K562 (cell line): ENCODE measurements at regions not wholly inside any gene's neighbourhood (a gene's known extent, or its start where the extent isn't known, plus 50 kb on each side); places are given as distances from the start of the nearest gene placed in this dataset.

ENCODE experiments used
- CC2D1A ChIP-seq: fragments of 450-650 bp; IDR thresholded peaks from 2 replicates; pipeline ENCODE4 v1.6.1; 2017; ENCODE audit warnings: mild to moderate bottlenecking
- CHD2 ChIP-seq: IDR thresholded peaks from 2 replicates; pipeline ENCODE4 v1.6.1; 2011; ENCODE audit warnings: low read depth, low read length
- CSDE1 ChIP-seq, 2 experiments: fragments of 450-650 bp; IDR thresholded peaks; 2 replicates each; pipeline ENCODE4 v1.6.1; 2016; ENCODE audit warnings: mild to moderate bottlenecking in 1 of 2
- POLR2H ChIP-seq: IDR thresholded peaks from 2 replicates; pipeline ENCODE4 v1.6.1; 2016; ENCODE audit warnings: missing genetic modification characterization, low read depth, mild to moderate bottlenecking, control low read depth, missing compliant biosample characterization, moderate library complexity
- ZNF146 ChIP-seq: IDR thresholded peaks from one replicate; pipeline ENCODE4 v1.6.1; 2018; ENCODE audit warnings: missing compliant biosample characterization; ENCODE audit not compliant: unreplicated experiment
- TF ChIP-seq, protein P1 (sequence below): IDR thresholded peaks from 3 replicates; pipeline ENCODE4 v1.6.1; 2011; ENCODE audit warnings: borderline replicate concordance, mild to moderate bottlenecking, moderate library complexity; ENCODE audit not compliant: insufficient read length; ENCODE audit errors: extremely low read depth
- TF ChIP-seq, protein P2 (sequence below): fragments of 450-650 bp; IDR thresholded peaks from 2 replicates; pipeline ENCODE4 v1.7.0; 2016; ENCODE audit warnings: borderline replicate concordance
- TF ChIP-seq, protein P3 (sequence below): fragments of 150-350 bp; conservative IDR thresholded peaks from 2 replicates; pipeline ENCODE4 v1.6.1; 2014; ENCODE audit warnings: low read length

DNA sequence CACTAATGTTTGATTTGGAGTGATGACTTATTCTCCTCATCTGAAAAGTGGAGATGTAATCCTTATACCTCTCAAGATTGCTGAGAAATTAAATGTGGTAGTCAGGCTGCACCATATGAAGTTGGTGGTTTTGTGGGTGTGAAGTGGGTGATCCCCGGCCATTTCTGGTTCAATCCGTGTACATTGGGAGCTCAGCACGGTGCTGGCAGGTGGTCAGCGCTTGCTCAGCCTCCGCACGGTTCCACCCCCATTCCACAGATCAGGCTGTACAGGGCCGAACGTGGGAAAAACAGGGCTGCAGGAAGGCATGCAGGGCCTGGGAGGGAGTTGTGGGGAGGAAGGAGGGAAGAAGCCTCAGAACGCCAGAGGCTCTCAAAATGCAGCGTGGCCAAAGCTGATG lies 198.3 kb downstream of the INO80D start (continued):
- TF ChIP-seq, protein P1, sequence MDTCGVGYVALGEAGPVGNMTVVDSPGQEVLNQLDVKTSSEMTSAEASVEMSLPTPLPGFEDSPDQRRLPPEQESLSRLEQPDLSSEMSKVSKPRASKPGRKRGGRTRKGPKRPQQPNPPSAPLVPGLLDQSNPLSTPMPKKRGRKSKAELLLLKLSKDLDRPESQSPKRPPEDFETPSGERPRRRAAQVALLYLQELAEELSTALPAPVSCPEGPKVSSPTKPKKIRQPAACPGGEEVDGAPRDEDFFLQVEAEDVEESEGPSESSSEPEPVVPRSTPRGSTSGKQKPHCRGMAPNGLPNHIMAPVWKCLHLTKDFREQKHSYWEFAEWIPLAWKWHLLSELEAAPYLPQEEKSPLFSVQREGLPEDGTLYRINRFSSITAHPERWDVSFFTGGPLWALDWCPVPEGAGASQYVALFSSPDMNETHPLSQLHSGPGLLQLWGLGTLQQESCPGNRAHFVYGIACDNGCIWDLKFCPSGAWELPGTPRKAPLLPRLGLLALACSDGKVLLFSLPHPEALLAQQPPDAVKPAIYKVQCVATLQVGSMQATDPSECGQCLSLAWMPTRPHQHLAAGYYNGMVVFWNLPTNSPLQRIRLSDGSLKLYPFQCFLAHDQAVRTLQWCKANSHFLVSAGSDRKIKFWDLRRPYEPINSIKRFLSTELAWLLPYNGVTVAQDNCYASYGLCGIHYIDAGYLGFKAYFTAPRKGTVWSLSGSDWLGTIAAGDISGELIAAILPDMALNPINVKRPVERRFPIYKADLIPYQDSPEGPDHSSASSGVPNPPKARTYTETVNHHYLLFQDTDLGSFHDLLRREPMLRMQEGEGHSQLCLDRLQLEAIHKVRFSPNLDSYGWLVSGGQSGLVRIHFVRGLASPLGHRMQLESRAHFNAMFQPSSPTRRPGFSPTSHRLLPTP, result no peak
- TF ChIP-seq ZNF146 (no peak), CSDE1 (IDR thresholded peaks at IDR 0.05) (no peak), POLR2H (tag) (no peak), CHD2 (no peak), CC2D1A (no peak)
- TF ChIP-seq, protein P2, sequence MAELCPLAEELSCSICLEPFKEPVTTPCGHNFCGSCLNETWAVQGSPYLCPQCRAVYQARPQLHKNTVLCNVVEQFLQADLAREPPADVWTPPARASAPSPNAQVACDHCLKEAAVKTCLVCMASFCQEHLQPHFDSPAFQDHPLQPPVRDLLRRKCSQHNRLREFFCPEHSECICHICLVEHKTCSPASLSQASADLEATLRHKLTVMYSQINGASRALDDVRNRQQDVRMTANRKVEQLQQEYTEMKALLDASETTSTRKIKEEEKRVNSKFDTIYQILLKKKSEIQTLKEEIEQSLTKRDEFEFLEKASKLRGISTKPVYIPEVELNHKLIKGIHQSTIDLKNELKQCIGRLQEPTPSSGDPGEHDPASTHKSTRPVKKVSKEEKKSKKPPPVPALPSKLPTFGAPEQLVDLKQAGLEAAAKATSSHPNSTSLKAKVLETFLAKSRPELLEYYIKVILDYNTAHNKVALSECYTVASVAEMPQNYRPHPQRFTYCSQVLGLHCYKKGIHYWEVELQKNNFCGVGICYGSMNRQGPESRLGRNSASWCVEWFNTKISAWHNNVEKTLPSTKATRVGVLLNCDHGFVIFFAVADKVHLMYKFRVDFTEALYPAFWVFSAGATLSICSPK, result no peak
- TF ChIP-seq, protein P3, sequence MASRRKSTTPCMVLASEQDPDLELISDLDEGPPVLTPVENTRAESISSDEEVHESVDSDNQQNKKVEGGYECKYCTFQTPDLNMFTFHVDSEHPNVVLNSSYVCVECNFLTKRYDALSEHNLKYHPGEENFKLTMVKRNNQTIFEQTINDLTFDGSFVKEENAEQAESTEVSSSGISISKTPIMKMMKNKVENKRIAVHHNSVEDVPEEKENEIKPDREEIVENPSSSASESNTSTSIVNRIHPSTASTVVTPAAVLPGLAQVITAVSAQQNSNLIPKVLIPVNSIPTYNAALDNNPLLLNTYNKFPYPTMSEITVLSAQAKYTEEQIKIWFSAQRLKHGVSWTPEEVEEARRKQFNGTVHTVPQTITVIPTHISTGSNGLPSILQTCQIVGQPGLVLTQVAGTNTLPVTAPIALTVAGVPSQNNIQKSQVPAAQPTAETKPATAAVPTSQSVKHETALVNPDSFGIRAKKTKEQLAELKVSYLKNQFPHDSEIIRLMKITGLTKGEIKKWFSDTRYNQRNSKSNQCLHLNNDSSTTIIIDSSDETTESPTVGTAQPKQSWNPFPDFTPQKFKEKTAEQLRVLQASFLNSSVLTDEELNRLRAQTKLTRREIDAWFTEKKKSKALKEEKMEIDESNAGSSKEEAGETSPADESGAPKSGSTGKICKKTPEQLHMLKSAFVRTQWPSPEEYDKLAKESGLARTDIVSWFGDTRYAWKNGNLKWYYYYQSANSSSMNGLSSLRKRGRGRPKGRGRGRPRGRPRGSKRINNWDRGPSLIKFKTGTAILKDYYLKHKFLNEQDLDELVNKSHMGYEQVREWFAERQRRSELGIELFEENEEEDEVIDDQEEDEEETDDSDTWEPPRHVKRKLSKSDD, result no peak
